Stimulated activated naive CD8-positive, alpha-beta T cell treated with anti-CD3 and anti-CD28 coated beads, Interleukin-15, Interleukin-2, amounts not matched to agents 100 ng/mL and 50 ng/mL, for 24 hours (primary cell): ENCODE measurements at regions not wholly inside any gene's neighbourhood (a gene's known extent, or its start where the extent isn't known, plus 50 kb on each side); places are given as distances from the start of the nearest gene placed in this dataset.
A peak's percentile ranks its signal among the peaks of the same experiment; 100 is the strongest.

Source experiments
- H3K27ac Mint-ChIP-seq: one replicate; pipeline ENCODE4 v1.8.0; 2021; ENCODE audit warnings: mild to moderate bottlenecking, mixed read lengths
- H3K27me3 Mint-ChIP-seq: one replicate; pipeline ENCODE4 v1.8.0; 2021; ENCODE audit warnings: mixed read lengths
- H3K36me3 Mint-ChIP-seq: one replicate; pipeline ENCODE4 v1.8.0; 2021; ENCODE audit warnings: low read depth, mixed read lengths
- H3K4me1 Mint-ChIP-seq: one replicate; pipeline ENCODE4 v1.8.0; 2021; ENCODE audit warnings: low read depth, mixed read lengths
- H3K4me3 Mint-ChIP-seq: one replicate; pipeline ENCODE4 v1.8.0; 2021; ENCODE audit warnings: mild to moderate bottlenecking, mixed read lengths
- H3K9me3 Mint-ChIP-seq: one replicate; pipeline ENCODE4 v1.8.0; 2021; ENCODE audit warnings: mixed read lengths

- Mint-ChIP-seq H3K4me1 (peaks cover 22% of the 10 kb centered on the region), H3K27me3 (no peaks in the 10 kb centered on the region), H3K9me3 (peaks cover 8% of the 10 kb centered on the region), H3K36me3 (peaks cover 37% of the 10 kb centered on the region), H3K4me3 (no peak overlapping the region), H3K27ac (peak overlapping the region; percentile 27)
These were observed 101.5 kb downstream of the VCPKMT start for GRCh38 chr14:50014809-50015430.

GRCh38 chr14:50015716-50016115 lies 100.7 kb downstream of the VCPKMT start:
- Mint-ChIP-seq H3K9me3 (peaks cover 15% of the 10 kb centered on the region), H3K4me1 (peaks cover 22% of the 10 kb centered on the region), H3K27me3 (no peaks in the 10 kb centered on the region), H3K27ac (no peak overlapping the region), H3K36me3 (peaks cover 38% of the 10 kb centered on the region), H3K4me3 (no peak overlapping the region)

GRCh38 chr14:50018201-50018932 lies 98.0 kb downstream of the VCPKMT start:
- Mint-ChIP-seq H3K9me3 (peaks cover 23% of the 10 kb centered on the region), H3K4me3 (no peak overlapping the region), H3K36me3 (peaks cover 54% of the 10 kb centered on the region), H3K27me3 (no peaks in the 10 kb centered on the region), H3K4me1 (peaks cover 30% of the 10 kb centered on the region), H3K27ac (no peak overlapping the region)

- Mint-ChIP-seq H3K27me3 (no peaks in the 10 kb centered on the region), H3K4me3 (no peak overlapping the region), H3K4me1 (peaks cover 32% of the 10 kb centered on the region), H3K36me3 (peaks cover 59% of the 10 kb centered on the region), H3K9me3 (peaks cover 23% of the 10 kb centered on the region), H3K27ac (no peak overlapping the region)
These were observed 97.5 kb downstream of the VCPKMT start for GRCh38 chr14:50018933-50019210.

GRCh38 chr14:50020184-50020583 lies 96.2 kb downstream of the VCPKMT start:
- H3K4me3 Mint-ChIP-seq: no peak overlapping the region
- peaks cover 23% of the 10 kb centered on the region for H3K9me3 Mint-ChIP-seq
- H3K27ac Mint-ChIP-seq: no peak overlapping the region
- H3K4me1 Mint-ChIP-seq: peaks cover 33% of the 10 kb centered on the region
- H3K27me3 Mint-ChIP-seq: no peaks in the 10 kb centered on the region
- peaks cover 61% of the 10 kb centered on the region for H3K36me3 Mint-ChIP-seq

- Mint-ChIP-seq H3K36me3 (peaks cover 65% of the 10 kb centered on the region), H3K4me1 (peaks cover 30% of the 10 kb centered on the region), H3K9me3 (peaks cover 27% of the 10 kb centered on the region), H3K4me3 (no peak overlapping the region), H3K27me3 (no peaks in the 10 kb centered on the region), H3K27ac (no peak overlapping the region)
These were observed 95.6 kb downstream of the VCPKMT start for GRCh38 chr14:50020799-50021198.

GRCh38 chr14:50021261-50022031 lies 94.9 kb downstream of the VCPKMT start:
- Mint-ChIP-seq H3K9me3 (peaks cover 29% of the 10 kb centered on the region), H3K27me3 (no peaks in the 10 kb centered on the region), H3K4me3 (peak overlapping the region; percentile 29), H3K4me1 (peaks cover 24% of the 10 kb centered on the region), H3K36me3 (peaks cover 64% of the 10 kb centered on the region), H3K27ac (peak overlapping the region; percentile 34)

- peaks cover 29% of the 10 kb centered on the region for H3K9me3 Mint-ChIP-seq
- H3K4me3 Mint-ChIP-seq: no peak overlapping the region
- peaks cover 69% of the 10 kb centered on the region for H3K36me3 Mint-ChIP-seq
- no peaks in the 10 kb centered on the region for H3K27me3 Mint-ChIP-seq
- H3K27ac Mint-ChIP-seq: no peak overlapping the region
- peaks cover 23% of the 10 kb centered on the region for H3K4me1 Mint-ChIP-seq
These were observed 93.7 kb downstream of the VCPKMT start for GRCh38 chr14:50022661-50023060.

GRCh38 chr14:50023671-50024490 lies 92.5 kb downstream of the VCPKMT start:
- no peaks in the 10 kb centered on the region for H3K27me3 Mint-ChIP-seq
- no peak overlapping the region for H3K27ac Mint-ChIP-seq
- no peak overlapping the region for H3K4me3 Mint-ChIP-seq
- peaks cover 69% of the 10 kb centered on the region for H3K36me3 Mint-ChIP-seq
- peaks cover 23% of the 10 kb centered on the region for H3K4me1 Mint-ChIP-seq
- peaks cover 29% of the 10 kb centered on the region for H3K9me3 Mint-ChIP-seq

- peaks cover 27% of the 10 kb centered on the region for H3K4me1 Mint-ChIP-seq
- peaks cover 19% of the 10 kb centered on the region for H3K9me3 Mint-ChIP-seq
- H3K4me3 Mint-ChIP-seq: no peak overlapping the region
- H3K36me3 Mint-ChIP-seq: peaks cover 63% of the 10 kb centered on the region
- no peaks in the 10 kb centered on the region for H3K27me3 Mint-ChIP-seq
- no peak overlapping the region for H3K27ac Mint-ChIP-seq
These were observed 91.3 kb downstream of the VCPKMT start for GRCh38 chr14:50025073-50025472.

- Mint-ChIP-seq H3K27me3 (no peaks in the 10 kb centered on the region), H3K36me3 (peaks cover 61% of the 10 kb centered on the region), H3K9me3 (peaks cover 13% of the 10 kb centered on the region), H3K4me1 (peaks cover 29% of the 10 kb centered on the region), H3K27ac (no peak overlapping the region), H3K4me3 (no peak overlapping the region)
These were observed 90.6 kb downstream of the VCPKMT start for GRCh38 chr14:50025776-50026175.

GRCh38 chr14:50026396-50026795 lies 90.0 kb downstream of the VCPKMT start:
- Mint-ChIP-seq H3K9me3 (peaks cover 10% of the 10 kb centered on the region), H3K27ac (no peak overlapping the region), H3K36me3 (peaks cover 61% of the 10 kb centered on the region), H3K4me1 (peaks cover 29% of the 10 kb centered on the region), H3K4me3 (no peak overlapping the region), H3K27me3 (no peaks in the 10 kb centered on the region)

GRCh38 chr14:50027816-50028215 lies 88.6 kb downstream of the VCPKMT start:
- Mint-ChIP-seq H3K27ac (no peak overlapping the region), H3K36me3 (peaks cover 59% of the 10 kb centered on the region), H3K4me3 (no peak overlapping the region), H3K27me3 (no peaks in the 10 kb centered on the region), H3K9me3 (peaks cover 9% of the 10 kb centered on the region), H3K4me1 (peaks cover 29% of the 10 kb centered on the region)

- peaks cover 9% of the 10 kb centered on the region for H3K9me3 Mint-ChIP-seq
- H3K36me3 Mint-ChIP-seq: peaks cover 56% of the 10 kb centered on the region
- peak overlapping the region; percentile 65 for H3K27ac Mint-ChIP-seq
- peaks cover 29% of the 10 kb centered on the region for H3K4me1 Mint-ChIP-seq
- no peak overlapping the region for H3K4me3 Mint-ChIP-seq
- no peaks in the 10 kb centered on the region for H3K27me3 Mint-ChIP-seq
These were observed 87.9 kb downstream of the VCPKMT start for GRCh38 chr14:50028458-50028857.

- Mint-ChIP-seq H3K27ac (no peak overlapping the region), H3K27me3 (no peaks in the 10 kb centered on the region), H3K36me3 (peaks cover 58% of the 10 kb centered on the region)
These were observed 86.3 kb downstream of the VCPKMT start for GRCh38 chr14:50030036-50030435.

More at GRCh38 chr14:50030036-50030435, 86.3 kb downstream of the VCPKMT start:
- H3K4me1 Mint-ChIP-seq: peaks cover 31% of the 10 kb centered on the region
- no peak overlapping the region for H3K4me3 Mint-ChIP-seq
- H3K9me3 Mint-ChIP-seq: peaks cover 9% of the 10 kb centered on the region
